HG02943 (cell line): ENCODE measurements at regions not wholly inside any gene's neighbourhood (a gene's known extent, or its start where the extent isn't known, plus 50 kb on each side); places are given as distances from the start of the nearest gene placed in this dataset.
"Not testable (repeated sequence)": the region's sequence is repeated elsewhere in the genome, so short reads cannot be mapped to it uniquely, and the experiment has no call there.

Source experiments
- ATAC-seq: cut with Tn5 transposase; IDR thresholded peaks from one replicate; pipeline ENCODE4 v1.9.1; 2021; ENCODE audit warnings: mild to moderate bottlenecking, low read depth, moderate library complexity; ENCODE audit not compliant: unreplicated experiment

DNA sequence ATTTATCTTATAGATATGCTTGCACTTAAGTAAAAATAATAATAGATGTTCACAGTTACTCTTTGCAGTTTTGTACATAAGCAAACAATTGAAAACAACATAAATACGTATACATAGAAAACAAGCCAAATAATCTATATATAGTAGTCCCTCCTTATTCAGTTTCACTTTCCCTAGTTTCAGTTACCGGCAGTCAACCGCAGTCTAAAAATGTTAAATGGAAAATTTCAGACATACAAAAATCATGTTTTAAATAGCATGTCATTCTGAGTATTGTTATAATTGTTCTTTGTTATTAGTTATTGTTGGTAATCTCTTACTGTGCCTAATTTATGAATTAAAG, 262.0 kb downstream of the CGGBP1 start:
- ATAC-seq: no peak

- no peak for ATAC-seq
These were observed 262.5 kb downstream of the CGGBP1 start for GRCh38 chr3:87796137-87796842.

DNA sequence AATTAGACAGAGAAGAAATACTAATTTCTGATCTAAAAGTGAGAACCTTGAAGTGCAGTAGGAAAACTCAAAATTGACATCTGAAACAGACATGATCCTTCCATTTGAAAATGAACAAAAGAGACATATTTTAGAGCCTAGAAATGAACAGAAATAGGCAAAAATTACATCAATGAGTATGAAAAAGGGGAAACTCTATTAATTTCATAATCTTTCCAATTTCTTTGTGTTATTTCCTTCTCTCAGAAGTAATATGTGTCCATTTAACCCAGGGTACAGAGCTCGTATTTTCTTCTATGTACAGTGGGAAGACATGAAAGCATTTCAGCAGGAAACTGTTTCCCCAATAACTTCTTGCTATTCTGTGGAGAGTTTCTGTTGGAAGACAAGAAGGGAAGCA, 263.1 kb downstream of the CGGBP1 start:
- no peak for ATAC-seq

- no peak for ATAC-seq
These were observed 265.4 kb downstream of the CGGBP1 start for GRCh38 chr3:87793337-87793877.

- ATAC-seq: no peak
These were observed 266.1 kb downstream of the CGGBP1 start, which contains the start of gene HTR1F for GRCh38 chr3:87792534-87793336. Gene HTR1F, plus strand, starts transcription at chr3:87792706.

- no peak for ATAC-seq
These were observed 266.6 kb downstream of the CGGBP1 start for GRCh38 chr3:87792198-87792533.

DNA sequence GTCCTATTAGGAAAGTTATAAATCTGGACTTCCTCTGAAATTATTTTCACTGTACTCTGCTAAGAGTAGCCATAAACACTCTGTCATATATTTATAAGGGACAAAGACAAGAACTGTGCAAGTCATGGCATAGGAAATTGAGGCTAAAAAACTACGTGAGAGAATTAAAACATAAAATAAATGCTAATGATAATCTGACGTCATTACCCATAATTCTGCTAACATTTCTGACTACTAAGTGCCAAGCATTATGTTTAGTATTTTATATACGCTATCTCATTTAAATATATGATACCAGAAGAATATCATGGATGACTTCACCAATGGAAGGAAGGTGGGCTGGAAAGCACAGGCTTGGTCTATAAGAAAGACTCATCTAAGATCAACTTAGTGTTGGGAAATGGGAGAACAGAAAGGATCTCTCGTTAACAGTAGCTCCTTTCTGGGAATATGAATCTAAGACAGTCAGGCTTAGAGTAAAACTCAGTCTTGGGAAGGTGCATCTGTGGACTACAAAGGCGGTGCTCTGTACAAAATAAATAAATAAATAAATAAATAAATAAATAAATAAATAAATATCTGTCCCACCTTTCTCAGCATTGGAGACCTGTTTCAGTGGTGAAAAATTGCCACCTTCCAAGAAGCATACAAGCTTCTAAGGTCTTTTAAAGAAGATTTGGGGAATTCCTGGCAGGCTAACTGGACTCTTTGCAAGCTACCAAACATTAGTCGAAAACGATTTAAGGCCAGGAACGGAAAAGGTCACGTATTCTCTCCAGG, 267.4 kb downstream of the CGGBP1 start:
- ATAC-seq: no peak

GRCh38 chr3:87789049-87789448, 269.8 kb downstream of the CGGBP1 start:
- not testable (repeated sequence) for ATAC-seq

- ATAC-seq: no peak
These were observed 270.3 kb downstream of the CGGBP1 start for GRCh38 chr3:87788516-87788915.

DNA sequence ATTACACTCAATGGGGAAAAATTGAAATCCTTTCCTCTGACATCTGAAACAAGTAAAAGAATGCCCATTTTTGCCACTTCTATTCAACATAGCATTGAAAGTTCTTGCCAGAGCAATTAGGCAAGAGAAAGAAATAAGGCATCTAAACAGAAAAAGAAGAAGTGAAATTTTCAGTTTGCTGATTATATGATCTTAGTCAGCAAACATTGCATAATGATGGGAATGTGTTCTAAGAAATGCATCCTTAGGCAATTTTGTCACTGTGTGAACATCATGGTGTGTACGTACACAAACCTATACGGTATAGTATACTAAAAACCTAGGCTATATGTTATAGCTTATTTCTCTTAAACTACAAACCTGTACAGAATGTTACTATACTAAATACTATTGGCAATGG, 278.0 kb downstream of the CGGBP1 start:
- ATAC-seq: no peak

DNA sequence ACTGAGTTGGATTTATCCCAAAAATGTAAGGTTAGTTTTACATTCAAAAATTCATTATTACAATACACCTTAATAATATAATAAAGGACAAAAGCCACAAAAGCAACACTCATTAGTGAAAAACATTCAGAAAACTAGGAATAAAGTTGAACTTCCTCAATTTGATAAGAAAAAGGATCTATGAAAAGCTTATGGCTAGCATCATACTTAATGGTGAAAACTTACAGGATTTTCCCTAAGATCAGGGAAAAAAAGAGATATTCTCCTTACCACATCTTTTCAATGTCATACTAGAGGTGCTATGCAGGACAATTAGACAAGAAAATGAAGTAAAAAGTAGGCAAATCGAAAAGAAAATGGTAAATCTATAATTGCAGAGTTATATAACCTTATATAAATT, 279.9 kb downstream of the CGGBP1 start:
- no peak for ATAC-seq

DNA sequence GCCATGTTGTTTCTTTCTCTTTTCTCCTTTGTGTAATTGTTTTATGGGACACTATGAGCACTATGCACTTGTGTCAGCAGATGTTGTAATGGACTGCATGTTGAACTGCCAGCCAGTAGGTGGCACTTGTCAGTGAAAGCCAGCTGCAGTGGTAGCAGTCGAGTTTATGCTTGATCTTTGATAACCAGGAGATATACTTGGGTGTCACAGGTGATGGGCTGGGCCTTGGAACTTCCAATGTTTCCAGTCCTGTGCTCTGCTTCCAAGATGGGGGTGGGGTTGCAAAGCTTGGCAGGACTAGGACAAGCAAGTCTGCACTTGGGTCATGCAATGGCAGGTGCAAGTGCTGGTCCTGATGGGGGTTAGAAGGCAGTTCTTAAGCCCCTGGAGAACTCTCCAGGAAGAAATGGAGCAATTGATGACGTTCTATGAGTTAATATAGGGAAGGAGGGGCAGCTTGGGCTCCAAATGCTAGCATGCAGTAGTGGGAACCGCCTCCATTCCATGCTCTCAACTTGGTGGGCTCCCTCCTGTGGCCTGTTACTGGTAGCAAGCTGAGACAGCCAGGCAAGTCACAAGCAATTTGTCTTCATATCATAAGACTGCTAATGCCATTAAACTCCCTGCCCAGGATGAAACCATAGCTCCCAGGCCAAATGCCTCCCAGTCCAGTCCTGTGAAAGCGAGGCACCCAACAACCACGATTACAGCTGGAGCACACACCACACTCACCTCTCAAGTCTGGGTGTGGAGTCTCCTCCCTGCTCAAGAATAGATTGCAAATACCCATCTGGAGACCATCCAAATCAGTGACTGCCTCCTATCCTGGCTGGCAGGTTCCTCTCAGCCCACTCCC, 287.2 kb downstream of the CGGBP1 start:
- peak; percentile 98 for ATAC-seq

GRCh38 chr3:87766721-87767120, 292.1 kb downstream of the CGGBP1 start:
- ATAC-seq: no peak

DNA sequence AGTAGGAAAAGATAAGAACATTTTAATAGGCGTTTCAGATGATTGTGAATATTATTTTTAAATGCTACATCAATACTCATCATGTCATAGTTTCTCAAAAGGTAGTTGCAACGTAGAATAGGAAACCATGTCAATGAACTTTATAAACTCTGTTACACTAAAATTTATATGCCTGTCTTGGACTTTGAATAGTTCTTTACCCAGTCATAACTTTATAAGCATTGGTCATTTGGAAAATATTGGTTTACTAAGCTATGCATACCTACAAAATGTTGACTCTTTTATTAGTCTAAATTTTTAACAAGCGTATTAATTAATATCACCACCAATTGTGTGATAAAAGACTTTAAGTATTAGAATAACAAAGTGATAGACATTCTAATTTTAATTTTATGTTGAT, 293.5 kb downstream of the CGGBP1 start:
- ATAC-seq: no peak

GRCh38 chr3:87761795-87762194, 297.0 kb downstream of the CGGBP1 start:
- ATAC-seq: no peak

DNA sequence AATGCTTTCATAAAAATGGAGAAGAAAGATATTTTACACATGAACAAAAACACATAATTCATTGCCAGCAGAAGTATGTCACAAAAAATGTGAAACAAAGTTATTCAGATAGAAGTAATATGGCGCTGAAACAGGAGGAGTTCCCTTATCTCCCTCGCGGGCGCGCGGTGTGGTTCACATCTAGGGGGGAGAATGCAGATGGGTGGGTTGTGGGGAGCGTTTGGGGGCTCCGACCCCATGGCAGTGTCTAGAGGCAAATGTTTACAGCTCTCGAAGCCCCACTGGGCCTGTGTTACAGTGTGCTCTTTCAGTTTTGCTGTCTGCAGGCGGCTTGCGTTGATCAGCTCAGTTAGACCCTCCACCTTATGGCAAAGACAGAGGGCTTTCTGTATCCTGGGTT, 297.5 kb downstream of the CGGBP1 start:
- no peak for ATAC-seq

GRCh38 chr3:87756616-87757015, 302.2 kb downstream of the CGGBP1 start:
- no peak for ATAC-seq

DNA sequence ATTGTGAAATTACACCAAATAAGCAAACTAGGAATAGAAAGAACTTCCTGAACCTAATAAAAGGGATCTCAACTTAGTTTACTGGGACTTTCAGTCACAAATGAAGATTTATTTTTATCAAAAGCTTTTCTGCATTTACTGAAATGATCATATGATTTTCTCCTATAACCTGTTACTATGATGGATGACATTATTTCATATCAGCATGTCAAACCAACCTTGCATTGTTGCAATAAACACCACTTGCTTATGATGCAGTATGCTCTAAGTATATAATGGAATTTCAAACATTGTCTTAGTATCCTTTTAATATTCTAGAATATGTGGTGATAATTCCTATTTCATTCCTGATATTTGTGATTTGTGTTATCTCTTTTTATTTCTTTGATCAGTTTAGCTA, 303.0 kb downstream of the CGGBP1 start:
- no peak for ATAC-seq

DNA sequence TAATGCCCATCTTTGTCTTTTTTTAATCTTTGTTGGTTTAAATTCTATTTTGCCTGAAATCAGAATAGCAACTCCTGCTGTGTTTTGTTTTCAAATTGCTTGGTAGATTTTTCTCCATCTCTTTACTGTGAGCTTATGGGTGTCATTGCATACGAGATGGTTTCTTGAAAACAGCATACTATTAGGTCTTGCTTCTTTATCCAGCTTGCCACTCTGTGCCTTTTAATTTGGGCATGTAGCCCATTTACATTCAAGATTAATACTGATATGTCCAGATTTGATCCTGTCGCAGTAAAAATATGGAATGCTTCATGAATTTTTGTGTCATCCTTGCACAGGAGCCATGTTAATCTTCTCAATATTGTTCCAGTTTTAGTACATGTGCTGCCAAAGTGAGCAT, 316.6 kb downstream of the CGGBP1 start:
- ATAC-seq: no peak

DNA sequence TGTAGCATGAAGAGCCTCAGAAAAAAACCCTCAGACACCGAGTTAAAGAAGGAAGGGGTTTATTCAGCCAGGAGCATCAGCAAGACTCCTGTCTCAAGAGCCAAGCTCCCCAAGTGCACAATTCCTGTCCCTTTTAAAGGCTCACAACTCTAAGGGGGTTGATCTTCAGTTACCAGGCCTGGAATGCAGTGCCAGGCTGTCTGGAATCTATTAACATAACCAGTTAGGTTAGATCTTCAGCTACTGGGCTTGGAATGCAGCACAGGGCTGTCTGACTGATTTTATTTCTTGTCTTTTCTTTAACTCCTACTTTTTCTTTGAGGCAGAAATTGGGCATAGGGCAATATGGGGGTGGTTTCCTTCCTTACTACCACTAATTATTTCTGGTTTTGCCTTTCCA, 317.9 kb downstream of the CGGBP1 start:
- ATAC-seq: not testable (repeated sequence)
